ENCODE measurements at regions not wholly inside any gene's neighbourhood (a gene's known extent, or its start where the extent isn't known, plus 50 kb on each side); places are given as distances from the start of the nearest gene placed in this dataset.

GRCh38 chr15:36358523-36358922, 220.9 kb upstream of the CDIN1 start:
- TF ChIP-seq CTCF (IDR thresholded peaks at IDR 0.05; ENCODE audit: low read depth, low read length): no peak
- no peak for DNase-seq (ENCODE audit: extremely low read depth, low read depth)

GRCh38 chr15:36359286-36359685, 220.1 kb upstream of the CDIN1 start:
- no peak for TF ChIP-seq CTCF (IDR thresholded peaks at IDR 0.05; ENCODE audit: low read depth, low read length)
- no peak for DNase-seq (ENCODE audit: extremely low read depth, low read depth)

GRCh38 chr15:36361351-36361870, 218.0 kb upstream of the CDIN1 start:
- TF ChIP-seq CTCF (IDR thresholded peaks at IDR 0.05; ENCODE audit: low read depth, low read length): no peak
- DNase-seq (ENCODE audit: extremely low read depth, low read depth): no peak

- no peak for TF ChIP-seq CTCF (IDR thresholded peaks at IDR 0.05; ENCODE audit: low read depth, low read length)
- DNase-seq (ENCODE audit: extremely low read depth, low read depth): no peak
These were observed 216.9 kb upstream of the CDIN1 start for GRCh38 chr15:36362509-36362915.

- no peak for TF ChIP-seq CTCF (IDR thresholded peaks at IDR 0.05; ENCODE audit: low read depth, low read length)
- no peak for DNase-seq (ENCODE audit: extremely low read depth, low read depth)
These were observed 216.1 kb upstream of the CDIN1 start for GRCh38 chr15:36363335-36363734.

GRCh38 chr15:36364377-36364776, 215.0 kb upstream of the CDIN1 start:
- TF ChIP-seq CTCF (IDR thresholded peaks at IDR 0.05; ENCODE audit: low read depth, low read length): no peak
- DNase-seq (ENCODE audit: extremely low read depth, low read depth): no peak

- DNase-seq (ENCODE audit: extremely low read depth, low read depth): no peak
- no peak for TF ChIP-seq CTCF (IDR thresholded peaks at IDR 0.05; ENCODE audit: low read depth, low read length)
These were observed 213.5 kb upstream of the CDIN1 start for GRCh38 chr15:36365963-36366362.
